ENCODE measurements at regions not wholly inside any gene's neighbourhood (a gene's known extent, or its start where the extent isn't known, plus 50 kb on each side); places are given as distances from the start of the nearest gene placed in this dataset.

DNA sequence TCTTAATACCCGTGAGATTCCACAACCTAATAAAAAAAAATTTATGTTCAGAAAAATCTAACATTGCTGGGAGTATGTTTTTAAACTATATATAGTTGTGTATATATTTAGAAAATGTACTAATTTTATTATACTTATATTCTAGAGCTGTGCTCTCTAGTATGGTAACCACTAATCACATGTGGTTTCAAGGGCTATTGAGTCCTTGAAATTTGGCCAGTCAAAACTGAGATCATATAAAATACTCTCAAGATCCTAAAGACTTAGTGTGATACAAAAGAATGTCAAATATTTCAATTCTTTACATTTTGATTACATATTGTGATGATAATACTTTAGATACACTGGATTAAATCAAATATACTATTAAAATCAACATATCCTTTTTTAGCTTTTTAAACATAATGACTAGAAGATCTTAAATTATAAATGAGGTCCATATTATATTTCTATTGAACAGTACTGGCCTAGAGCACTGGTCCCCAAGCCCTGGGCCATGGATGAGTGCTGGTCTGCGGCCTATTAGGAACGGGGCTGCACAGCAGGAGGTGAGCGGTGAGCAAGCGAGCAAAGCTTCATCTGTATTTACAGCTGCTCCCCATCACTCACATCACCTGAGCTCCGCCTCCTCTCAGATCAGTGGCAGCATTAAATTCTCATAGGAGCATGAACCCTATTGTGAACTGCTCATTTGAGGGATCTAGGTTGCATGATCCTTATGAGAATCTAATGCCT is 176.5 kb upstream of the NBEA start:
- Histone ChIP-seq H3K36me3 (ENCODE audit: insufficient read depth, low read length) (no peaks in the 10 kb centered on the region), H3K27me3 (ENCODE audit: insufficient read depth, low read length, poor library complexity, severe bottlenecking) (no peaks in the 10 kb centered on the region), H3K9me2 (replicated peaks; ENCODE audit: low read depth, low read length) (no peaks in the 10 kb centered on the region), H2AFZ (ENCODE audit: low read length) (no peak overlapping the region), H3K9me3 (ENCODE audit: insufficient read depth, low read depth, low read length) (no peaks in the 10 kb centered on the region), H4K20me1 (ENCODE audit: insufficient read depth, low read length, poor library complexity, severe bottlenecking) (no peaks in the 10 kb centered on the region), H3K79me2 (ENCODE audit: insufficient read depth, low read length) (no peaks in the 10 kb centered on the region), H3K4me3 (ENCODE audit: low read length, poor library complexity, severe bottlenecking) (no peak overlapping the region), H3K4me1 (ENCODE audit: insufficient read depth, low read length, poor library complexity, severe bottlenecking) (no peaks in the 10 kb centered on the region), H3K4me2 (ENCODE audit: low read depth, low read length, poor library complexity, severe bottlenecking) (no peak overlapping the region), H3F3A (ENCODE audit: low read depth) (no peaks in the 10 kb centered on the region), H3K9ac (ENCODE audit: low read depth, low read length, poor library complexity, severe bottlenecking) (no peak overlapping the region)
- TF ChIP-seq, protein P1, sequence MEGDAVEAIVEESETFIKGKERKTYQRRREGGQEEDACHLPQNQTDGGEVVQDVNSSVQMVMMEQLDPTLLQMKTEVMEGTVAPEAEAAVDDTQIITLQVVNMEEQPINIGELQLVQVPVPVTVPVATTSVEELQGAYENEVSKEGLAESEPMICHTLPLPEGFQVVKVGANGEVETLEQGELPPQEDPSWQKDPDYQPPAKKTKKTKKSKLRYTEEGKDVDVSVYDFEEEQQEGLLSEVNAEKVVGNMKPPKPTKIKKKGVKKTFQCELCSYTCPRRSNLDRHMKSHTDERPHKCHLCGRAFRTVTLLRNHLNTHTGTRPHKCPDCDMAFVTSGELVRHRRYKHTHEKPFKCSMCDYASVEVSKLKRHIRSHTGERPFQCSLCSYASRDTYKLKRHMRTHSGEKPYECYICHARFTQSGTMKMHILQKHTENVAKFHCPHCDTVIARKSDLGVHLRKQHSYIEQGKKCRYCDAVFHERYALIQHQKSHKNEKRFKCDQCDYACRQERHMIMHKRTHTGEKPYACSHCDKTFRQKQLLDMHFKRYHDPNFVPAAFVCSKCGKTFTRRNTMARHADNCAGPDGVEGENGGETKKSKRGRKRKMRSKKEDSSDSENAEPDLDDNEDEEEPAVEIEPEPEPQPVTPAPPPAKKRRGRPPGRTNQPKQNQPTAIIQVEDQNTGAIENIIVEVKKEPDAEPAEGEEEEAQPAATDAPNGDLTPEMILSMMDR (conservative IDR thresholded peaks at IDR 0.05; ENCODE audit: low read length): no peak
- TF ChIP-seq EZH2phosphoT487 (IDR thresholded peaks at IDR 0.05; ENCODE audit: borderline replicate concordance): no peak

DNA sequence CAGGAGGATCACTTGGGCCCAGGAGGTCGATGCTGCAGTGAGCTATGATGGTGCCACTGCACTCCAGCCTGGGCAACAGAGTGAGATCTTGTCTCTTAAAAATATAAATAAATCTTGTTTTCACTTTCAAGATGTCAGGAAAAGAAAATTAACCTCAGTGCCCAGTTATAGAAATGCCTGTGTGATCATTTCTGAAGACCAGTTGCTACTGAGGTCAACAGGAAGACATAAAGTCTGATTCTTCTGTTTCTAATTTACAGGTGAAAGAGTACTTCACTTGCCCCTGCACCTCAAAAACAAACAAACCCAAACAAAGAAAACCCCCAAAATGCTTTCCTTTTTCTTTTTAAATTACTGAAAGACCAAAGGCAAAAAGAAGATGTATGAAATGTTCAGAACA is 174.3 kb upstream of the NBEA start:
- H3K4me3 ChIP-seq (ENCODE audit: low read length, poor library complexity, severe bottlenecking): no peak overlapping the region
- H3K79me2 ChIP-seq (ENCODE audit: insufficient read depth, low read length): no peaks in the 10 kb centered on the region
- TF ChIP-seq, protein P1 (conservative IDR thresholded peaks at IDR 0.05; ENCODE audit: low read length): no peak
- no peak for TF ChIP-seq EZH2phosphoT487 (IDR thresholded peaks at IDR 0.05; ENCODE audit: borderline replicate concordance)
- no peaks in the 10 kb centered on the region for H4K20me1 ChIP-seq (ENCODE audit: insufficient read depth, low read length, poor library complexity, severe bottlenecking)
- H3K36me3 ChIP-seq (ENCODE audit: insufficient read depth, low read length): no peaks in the 10 kb centered on the region
- no peaks in the 10 kb centered on the region for H3F3A ChIP-seq (ENCODE audit: low read depth)
- no peaks in the 10 kb centered on the region for H3K4me1 ChIP-seq (ENCODE audit: insufficient read depth, low read length, poor library complexity, severe bottlenecking)
- no peak overlapping the region for H3K9ac ChIP-seq (ENCODE audit: low read depth, low read length, poor library complexity, severe bottlenecking)
- no peaks in the 10 kb centered on the region for H3K27me3 ChIP-seq (ENCODE audit: insufficient read depth, low read length, poor library complexity, severe bottlenecking)
- no peak overlapping the region for H2AFZ ChIP-seq (ENCODE audit: low read length)
- H3K4me2 ChIP-seq (ENCODE audit: low read depth, low read length, poor library complexity, severe bottlenecking): no peak overlapping the region
- no peaks in the 10 kb centered on the region for H3K9me2 ChIP-seq (replicated peaks; ENCODE audit: low read depth, low read length)
- no peaks in the 10 kb centered on the region for H3K9me3 ChIP-seq (ENCODE audit: insufficient read depth, low read depth, low read length)

DNA sequence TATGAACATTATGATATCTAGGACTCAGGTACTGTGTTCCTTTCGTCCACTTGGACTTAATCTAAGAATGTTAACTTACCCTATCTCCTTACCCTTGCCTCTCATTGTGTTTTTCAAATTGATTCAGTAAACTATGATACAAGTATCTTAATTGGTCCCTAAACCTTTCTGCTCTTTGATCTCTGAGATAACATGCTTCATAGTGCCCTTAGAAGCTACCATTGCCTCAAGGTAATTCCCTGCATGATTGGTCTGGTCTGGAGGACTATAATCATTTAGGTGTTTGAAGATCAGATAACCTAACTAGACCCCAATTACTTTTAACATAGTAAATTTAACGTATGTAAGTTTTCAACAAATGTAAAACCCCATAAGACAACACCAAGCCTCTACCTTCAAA is 169.9 kb upstream of the NBEA start:
- Histone ChIP-seq H3K4me1 (ENCODE audit: insufficient read depth, low read length, poor library complexity, severe bottlenecking) (no peaks in the 10 kb centered on the region), H4K20me1 (ENCODE audit: insufficient read depth, low read length, poor library complexity, severe bottlenecking) (no peaks in the 10 kb centered on the region)
- TF ChIP-seq, protein P1 (conservative IDR thresholded peaks at IDR 0.05; ENCODE audit: low read length): no peak
- TF ChIP-seq EZH2phosphoT487 (IDR thresholded peaks at IDR 0.05; ENCODE audit: borderline replicate concordance): no peak

More for the DNA sequence above, 169.9 kb upstream of the NBEA start:
- H3K9me3 ChIP-seq (ENCODE audit: insufficient read depth, low read depth, low read length): no peaks in the 10 kb centered on the region; the same call in 1 of the 2 replicates
- no peaks in the 10 kb centered on the region for H3F3A ChIP-seq (ENCODE audit: low read depth)
- no peak overlapping the region for H3K9ac ChIP-seq (ENCODE audit: low read depth, low read length, poor library complexity, severe bottlenecking)
- no peak overlapping the region for H3K4me2 ChIP-seq (ENCODE audit: low read depth, low read length, poor library complexity, severe bottlenecking)
- no peak overlapping the region for H2AFZ ChIP-seq (ENCODE audit: low read length)
- no peaks in the 10 kb centered on the region for H3K79me2 ChIP-seq (ENCODE audit: insufficient read depth, low read length)
- no peaks in the 10 kb centered on the region for H3K27me3 ChIP-seq (ENCODE audit: insufficient read depth, low read length, poor library complexity, severe bottlenecking)
- H3K4me3 ChIP-seq (ENCODE audit: low read length, poor library complexity, severe bottlenecking): no peak overlapping the region
- no peaks in the 10 kb centered on the region for H3K9me2 ChIP-seq (replicated peaks; ENCODE audit: low read depth, low read length)
- no peaks in the 10 kb centered on the region for H3K36me3 ChIP-seq (ENCODE audit: insufficient read depth, low read length)
